GM12878 (cell line): ENCODE measurements at regions not wholly inside any gene's neighbourhood (a gene's known extent, or its start where the extent isn't known, plus 50 kb on each side); places are given as distances from the start of the nearest gene placed in this dataset.

ENCODE experiments used
- ATAC-seq: fragments of 200-7000 bp; cut with Tn5 transposase; 3 replicates; pipeline ENCODE4 v1.9.1; 2020; ENCODE audit warnings: mild to moderate bottlenecking, moderate library complexity
- BruUV-seq: library from RNA; stranded (reverse); fragments of 400-500 nt; replicated peaks from 2 replicates; lab custom pipeline; 2021; lab: Mats Ljungman, UMichigan
- CTCF ChIA-PET: fragments of 300-600 bp; sonication (Branson Sonifier 250); formaldehyde crosslinking; extraction: SDS; loops from one replicate; lab custom pipeline; 2021; ENCODE audit warnings: inconsistent platforms; lab: Yijun Ruan, JAX
- POLR2A ChIA-PET: fragments of 350-600 bp; formaldehyde crosslinking; extraction: SDS; loops from one replicate; lab custom pipeline; 2021; ENCODE audit warnings: inconsistent platforms; lab: Charles Lee
- RAD21 ChIA-PET: fragments of 300-600 bp; sonication (Branson Sonifier 250); formaldehyde crosslinking; loops from one replicate; lab custom pipeline; 2023; ENCODE audit warnings: antibody characterized with exemption; ENCODE audit not compliant: unreplicated experiment; lab: Charles Lee
- SMC1A ChIA-PET: fragments of 300-600 bp; sonication (Branson Sonifier 250); formaldehyde crosslinking; loops from one replicate; lab custom pipeline; 2023; ENCODE audit not compliant: unreplicated experiment, uncharacterized antibody; lab: Charles Lee
- DNase-seq: peaks from one replicate; pipeline ENCODE4 v3.0.0-alpha.2; 2011; ENCODE audit warnings: low read depth, low spot score
- FAIRE-seq: peaks from 3 replicates; lab custom pipeline; 2011; peaks lifted over from hg19 to GRCh38; lab: Jason Lieb, UNC
- H2AFZ ChIP-seq: 2 replicates; pipeline ENCODE4 v1.6.0; 2011; ENCODE audit warnings: low read depth, low read length, control low read depth; ENCODE audit not compliant: control insufficient read depth
- H3K27ac ChIP-seq: 2 replicates; pipeline ENCODE4 v1.5.1; 2011; ENCODE audit warnings: control low read depth; ENCODE audit not compliant: control insufficient read depth, insufficient read depth
- H3K27me3 ChIP-seq, 2 experiments: replicated peaks in 1 of 2; 2 replicates each; pipeline versions ENCODE4 v1.6.0 to v1.6.1; 2011; ENCODE audit warnings: low read length in 1 of 2; ENCODE audit not compliant: control insufficient read depth in 2 of 2, insufficient read depth in 2 of 2
- H3K36me3 ChIP-seq, 2 experiments: 2 replicates each; pipeline ENCODE4 v1.5.1; 2011; ENCODE audit warnings: low read length in 1 of 2; ENCODE audit not compliant: control insufficient read depth in 2 of 2, insufficient read depth in 2 of 2
- H3K4me1 ChIP-seq: 2 replicates; pipeline ENCODE4 v1.6.1; 2011; ENCODE audit warnings: mild to moderate bottlenecking, low read length, moderate library complexity, mixed read lengths; ENCODE audit not compliant: control insufficient read depth, insufficient read depth
- H3K4me2 ChIP-seq: 2 replicates; pipeline ENCODE4 v1.6.0; 2011; ENCODE audit warnings: control low read depth; ENCODE audit not compliant: control insufficient read depth, insufficient read depth
- H3K4me3 ChIP-seq: fragments of 200-600 bp; sonication (generic); 2 replicates; pipeline ENCODE4 v1.5.1; 2016
- H3K79me2 ChIP-seq: 2 replicates; pipeline ENCODE4 v1.6.0; 2011; ENCODE audit warnings: low read length; ENCODE audit not compliant: control insufficient read depth, insufficient read depth
- H3K9ac ChIP-seq: 2 replicates; pipeline ENCODE4 v1.8.0; 2011; ENCODE audit warnings: low read length, control low read depth, mixed read lengths; ENCODE audit not compliant: control insufficient read depth, insufficient read depth
- H3K9me3 ChIP-seq: replicated peaks from 3 replicates; pipeline ENCODE4 v1.5.1; 2011; ENCODE audit warnings: mild to moderate bottlenecking, low read length; ENCODE audit not compliant: control insufficient read depth, insufficient read depth
- H4K20me1 ChIP-seq: 2 replicates; pipeline ENCODE4 v1.6.0; 2011; ENCODE audit not compliant: control insufficient read depth, insufficient read depth
- BMI1 ChIP-seq: fragments of 450-650 bp; IDR thresholded peaks from 2 replicates; pipeline ENCODE4 v1.6.1; 2016; ENCODE audit warnings: mild to moderate bottlenecking, moderate library complexity, borderline replicate concordance
- CBFB ChIP-seq: IDR thresholded peaks from 2 replicates; pipeline ENCODE4 v1.6.1; 2016; ENCODE audit warnings: antibody characterized with exemption, low read depth
- EP300 ChIP-seq, 2 experiments: fragments of 150-350 bp in 1 of 2; IDR thresholded peaks; 2 replicates each; pipeline ENCODE4 v1.6.1; 2011 to 2012; ENCODE audit warnings: low read depth in 2 of 2, low read length in 2 of 2, borderline replicate concordance in 1 of 2, improper control_type of control experiment in 1 of 2, inconsistent platforms in 1 of 2; ENCODE audit not compliant: control insufficient read depth in 1 of 2
- ESRRA ChIP-seq: IDR thresholded peaks from 2 replicates; pipeline ENCODE4 v1.6.1; 2012; ENCODE audit warnings: mild to moderate bottlenecking, low read length, improper control_type of control experiment
- KAT2A ChIP-seq: conservative IDR thresholded peaks from 2 replicates; pipeline ENCODE4 v1.6.1; 2011; ENCODE audit warnings: low read depth, low read length; ENCODE audit not compliant: control insufficient read depth
- MXI1 ChIP-seq: fragments of 150-350 bp; IDR thresholded peaks from 2 replicates; pipeline ENCODE4 v1.6.1; 2011; ENCODE audit warnings: low read depth, mild to moderate bottlenecking, inconsistent platforms, low read length, improper control_type of control experiment
- NFYB ChIP-seq: IDR thresholded peaks from 2 replicates; pipeline ENCODE4 v1.6.1; 2011; ENCODE audit warnings: low read depth, mild to moderate bottlenecking, low read length, improper control_type of control experiment, moderate library complexity; ENCODE audit not compliant: insufficient read depth
- POU2F2 ChIP-seq: IDR thresholded peaks from 3 replicates; pipeline ENCODE4 v1.6.1; 2011; ENCODE audit warnings: low read depth, mild to moderate bottlenecking, low read length, borderline replicate concordance
- RB1 ChIP-seq: fragments of 450-650 bp; formaldehyde crosslinking; IDR thresholded peaks from 2 replicates; pipeline ENCODE4 v1.6.1; 2017; ENCODE audit warnings: mild to moderate bottlenecking, borderline replicate concordance
- SMC3 ChIP-seq: IDR thresholded peaks from 2 replicates; pipeline ENCODE4 v1.6.1; 2011; ENCODE audit warnings: low read length, improper control_type of control experiment, borderline replicate concordance
- WRNIP1 ChIP-seq: IDR thresholded peaks from 2 replicates; pipeline ENCODE4 v1.6.1; 2011; ENCODE audit warnings: low read depth, low read length, improper control_type of control experiment, borderline replicate concordance
- WGBS: methylation state at CpG from one replicate; pipeline ENCODE4 v1.1.6; 2016; ENCODE audit warnings: low lambda C conversion rate; ENCODE audit not compliant: insufficient replicate concordance, insufficient coverage; ENCODE audit errors: missing lambda C conversion rate; 5-methylcytosine and 5-hydroxymethylcytosine counted together
- in situ Hi-C: fragments of 300-500 bp; cut with MboI; formaldehyde crosslinking; loops from 9 replicates; pipeline ENCODE4 v1.14.3; 2018; ENCODE audit warnings: mixed read lengths
- intact Hi-C: fragments of 100-400 bp; cut with micrococcal nuclease; formaldehyde crosslinking; loops from one replicate; pipeline ENCODE4 v1.14.2; 2022; ENCODE audit not compliant: unreplicated experiment
- TF ChIP-seq, protein P1 (sequence below): fragments of 150-350 bp; IDR thresholded peaks from 2 replicates; pipeline ENCODE4 v1.6.1; 2014; ENCODE audit warnings: mild to moderate bottlenecking, low read depth, low read length
- TF ChIP-seq, protein P2 (sequence below): IDR thresholded peaks from 2 replicates; pipeline ENCODE4 v1.6.1; 2012; ENCODE audit warnings: mild to moderate bottlenecking, low read depth, low read length
- TF ChIP-seq, protein P3 (sequence below): fragments of 450-650 bp; formaldehyde crosslinking; IDR thresholded peaks from 2 replicates; pipeline ENCODE4 v1.5.0; 2022; ENCODE audit warnings: mild to moderate bottlenecking, missing genetic modification characterization
- TF ChIP-seq, protein P4 (sequence below): IDR thresholded peaks from 2 replicates; pipeline ENCODE4 v1.6.1; 2012; ENCODE audit warnings: low read depth, low read length, improper control_type of control experiment

DNA sequence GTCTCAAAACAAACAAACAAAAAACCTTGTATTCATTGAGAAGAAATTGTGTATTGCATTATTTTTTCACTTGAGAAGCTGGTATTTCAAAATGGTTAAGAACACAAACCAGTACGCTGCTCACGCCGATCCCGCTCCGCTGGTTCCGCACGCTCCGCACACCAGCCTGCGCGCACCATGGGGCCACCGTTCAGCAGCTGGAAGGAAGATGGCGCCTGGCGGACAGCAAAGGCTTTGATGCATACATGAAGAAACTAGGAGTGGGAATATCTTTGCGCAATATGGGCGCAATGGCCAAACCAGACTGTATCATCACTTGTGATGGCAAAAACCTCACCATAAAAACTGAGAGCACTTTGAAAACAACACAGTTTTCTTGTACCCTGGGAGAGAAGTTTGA lies 75.7 kb downstream of the RBM43 start:
- Histone ChIP-seq H3K79me2 (no peaks in the 10 kb centered on the region), H4K20me1 (no peaks in the 10 kb centered on the region), H3K4me1 (no peaks in the 10 kb centered on the region), H3K9me3 (no peaks in the 10 kb centered on the region), H3K4me2 (no peak overlapping the region), H2AFZ (no peak overlapping the region), H3K4me3 (no peak overlapping the region), H3K27me3 (no peaks in the 10 kb centered on the region), H3K9ac (no peak overlapping the region), H3K36me3 (no peaks in the 10 kb centered on the region), H3K27ac (no peak overlapping the region)
- RAD21 ChIA-PET = no interaction called here
- POLR2A ChIA-PET = no interaction called here
- DNase-seq (no peak), FAIRE-seq (no peak), ATAC-seq (no peak)
- no TSS peak for BruUV-seq
- SMC1A ChIA-PET = interaction anchor here (0.7 kb wide), 1 partner anchor 1590 kb away, joined by 3 read pairs; no protein-coding TSS in a partner anchor
- intact Hi-C loops = no loop called here
- in situ Hi-C loops = no loop called here
- WGBS = 88% methylated on average over 15 of the region's 15 CpGs
- CTCF ChIA-PET = no interaction called here
- TF ChIP-seq SMC3 (no peak), BMI1 (no peak), KAT2A (no peak), CBFB (no peak), ESRRA (no peak), MXI1 (no peak), EP300 (IDR thresholded peaks at IDR 0.05; ENCODE audit: borderline replicate concordance in 1 of 2, control insufficient read depth in 1 of 2, low read depth in 2 of 2, low read length in 2 of 2) (no peak), RB1 (no peak), NFYB (no peak), WRNIP1 (no peak), POU2F2 (no peak)
- TF ChIP-seq, protein P1, sequence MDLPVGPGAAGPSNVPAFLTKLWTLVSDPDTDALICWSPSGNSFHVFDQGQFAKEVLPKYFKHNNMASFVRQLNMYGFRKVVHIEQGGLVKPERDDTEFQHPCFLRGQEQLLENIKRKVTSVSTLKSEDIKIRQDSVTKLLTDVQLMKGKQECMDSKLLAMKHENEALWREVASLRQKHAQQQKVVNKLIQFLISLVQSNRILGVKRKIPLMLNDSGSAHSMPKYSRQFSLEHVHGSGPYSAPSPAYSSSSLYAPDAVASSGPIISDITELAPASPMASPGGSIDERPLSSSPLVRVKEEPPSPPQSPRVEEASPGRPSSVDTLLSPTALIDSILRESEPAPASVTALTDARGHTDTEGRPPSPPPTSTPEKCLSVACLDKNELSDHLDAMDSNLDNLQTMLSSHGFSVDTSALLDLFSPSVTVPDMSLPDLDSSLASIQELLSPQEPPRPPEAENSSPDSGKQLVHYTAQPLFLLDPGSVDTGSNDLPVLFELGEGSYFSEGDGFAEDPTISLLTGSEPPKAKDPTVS = no peak
- TF ChIP-seq, protein P2, sequence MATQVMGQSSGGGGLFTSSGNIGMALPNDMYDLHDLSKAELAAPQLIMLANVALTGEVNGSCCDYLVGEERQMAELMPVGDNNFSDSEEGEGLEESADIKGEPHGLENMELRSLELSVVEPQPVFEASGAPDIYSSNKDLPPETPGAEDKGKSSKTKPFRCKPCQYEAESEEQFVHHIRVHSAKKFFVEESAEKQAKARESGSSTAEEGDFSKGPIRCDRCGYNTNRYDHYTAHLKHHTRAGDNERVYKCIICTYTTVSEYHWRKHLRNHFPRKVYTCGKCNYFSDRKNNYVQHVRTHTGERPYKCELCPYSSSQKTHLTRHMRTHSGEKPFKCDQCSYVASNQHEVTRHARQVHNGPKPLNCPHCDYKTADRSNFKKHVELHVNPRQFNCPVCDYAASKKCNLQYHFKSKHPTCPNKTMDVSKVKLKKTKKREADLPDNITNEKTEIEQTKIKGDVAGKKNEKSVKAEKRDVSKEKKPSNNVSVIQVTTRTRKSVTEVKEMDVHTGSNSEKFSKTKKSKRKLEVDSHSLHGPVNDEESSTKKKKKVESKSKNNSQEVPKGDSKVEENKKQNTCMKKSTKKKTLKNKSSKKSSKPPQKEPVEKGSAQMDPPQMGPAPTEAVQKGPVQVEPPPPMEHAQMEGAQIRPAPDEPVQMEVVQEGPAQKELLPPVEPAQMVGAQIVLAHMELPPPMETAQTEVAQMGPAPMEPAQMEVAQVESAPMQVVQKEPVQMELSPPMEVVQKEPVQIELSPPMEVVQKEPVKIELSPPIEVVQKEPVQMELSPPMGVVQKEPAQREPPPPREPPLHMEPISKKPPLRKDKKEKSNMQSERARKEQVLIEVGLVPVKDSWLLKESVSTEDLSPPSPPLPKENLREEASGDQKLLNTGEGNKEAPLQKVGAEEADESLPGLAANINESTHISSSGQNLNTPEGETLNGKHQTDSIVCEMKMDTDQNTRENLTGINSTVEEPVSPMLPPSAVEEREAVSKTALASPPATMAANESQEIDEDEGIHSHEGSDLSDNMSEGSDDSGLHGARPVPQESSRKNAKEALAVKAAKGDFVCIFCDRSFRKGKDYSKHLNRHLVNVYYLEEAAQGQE = no peak
- TF ChIP-seq, protein P3, sequence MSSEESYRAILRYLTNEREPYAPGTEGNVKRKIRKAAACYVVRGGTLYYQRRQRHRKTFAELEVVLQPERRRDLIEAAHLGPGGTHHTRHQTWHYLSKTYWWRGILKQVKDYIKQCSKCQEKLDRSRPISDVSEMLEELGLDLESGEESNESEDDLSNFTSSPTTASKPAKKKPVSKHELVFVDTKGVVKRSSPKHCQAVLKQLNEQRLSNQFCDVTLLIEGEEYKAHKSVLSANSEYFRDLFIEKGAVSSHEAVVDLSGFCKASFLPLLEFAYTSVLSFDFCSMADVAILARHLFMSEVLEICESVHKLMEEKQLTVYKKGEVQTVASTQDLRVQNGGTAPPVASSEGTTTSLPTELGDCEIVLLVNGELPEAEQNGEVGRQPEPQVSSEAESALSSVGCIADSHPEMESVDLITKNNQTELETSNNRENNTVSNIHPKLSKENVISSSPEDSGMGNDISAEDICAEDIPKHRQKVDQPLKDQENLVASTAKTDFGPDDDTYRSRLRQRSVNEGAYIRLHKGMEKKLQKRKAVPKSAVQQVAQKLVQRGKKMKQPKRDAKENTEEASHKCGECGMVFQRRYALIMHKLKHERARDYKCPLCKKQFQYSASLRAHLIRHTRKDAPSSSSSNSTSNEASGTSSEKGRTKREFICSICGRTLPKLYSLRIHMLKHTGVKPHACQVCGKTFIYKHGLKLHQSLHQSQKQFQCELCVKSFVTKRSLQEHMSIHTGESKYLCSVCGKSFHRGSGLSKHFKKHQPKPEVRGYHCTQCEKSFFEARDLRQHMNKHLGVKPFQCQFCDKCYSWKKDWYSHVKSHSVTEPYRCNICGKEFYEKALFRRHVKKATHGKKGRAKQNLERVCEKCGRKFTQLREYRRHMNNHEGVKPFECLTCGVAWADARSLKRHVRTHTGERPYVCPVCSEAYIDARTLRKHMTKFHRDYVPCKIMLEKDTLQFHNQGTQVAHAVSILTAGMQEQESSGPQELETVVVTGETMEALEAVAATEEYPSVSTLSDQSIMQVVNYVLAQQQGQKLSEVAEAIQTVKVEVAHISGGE (CRISPR knock-in tag) = no peak
- TF ChIP-seq, protein P4, sequence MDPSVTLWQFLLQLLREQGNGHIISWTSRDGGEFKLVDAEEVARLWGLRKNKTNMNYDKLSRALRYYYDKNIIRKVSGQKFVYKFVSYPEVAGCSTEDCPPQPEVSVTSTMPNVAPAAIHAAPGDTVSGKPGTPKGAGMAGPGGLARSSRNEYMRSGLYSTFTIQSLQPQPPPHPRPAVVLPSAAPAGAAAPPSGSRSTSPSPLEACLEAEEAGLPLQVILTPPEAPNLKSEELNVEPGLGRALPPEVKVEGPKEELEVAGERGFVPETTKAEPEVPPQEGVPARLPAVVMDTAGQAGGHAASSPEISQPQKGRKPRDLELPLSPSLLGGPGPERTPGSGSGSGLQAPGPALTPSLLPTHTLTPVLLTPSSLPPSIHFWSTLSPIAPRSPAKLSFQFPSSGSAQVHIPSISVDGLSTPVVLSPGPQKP = no peak
